ENCODE measurements at regions not wholly inside any gene's neighbourhood (a gene's known extent, or its start where the extent isn't known, plus 50 kb on each side); places are given as distances from the start of the nearest gene placed in this dataset.

GRCh38 chr11:19602891-19603290 is 109.7 kb upstream of the NAV2 start:
- no peak overlapping the region for H3K27ac ChIP-seq
- H3K9me3 ChIP-seq: no peaks in the 10 kb centered on the region
- H3K36me3 ChIP-seq (replicated peaks in 1 of 2; ENCODE audit: insufficient read depth in 1 of 2, low read depth in 2 of 2): no peaks in the 10 kb centered on the region
- WGBS, 2 donors: 72 to 77% methylated on average over 6 of the region's 6 CpGs
- DNase-seq: no peak
- TF ChIP-seq CTCF (IDR thresholded peaks at IDR 0.05) (no peak), POLR2A (IDR thresholded peaks at IDR 0.05) (no peak)
- H3K4me3 ChIP-seq: no peak overlapping the region
- no peaks in the 10 kb centered on the region for H3K27me3 ChIP-seq
- no peaks in the 10 kb centered on the region for H3K4me1 ChIP-seq
- no peak for ATAC-seq
- intact Hi-C loops (cut with DNase I): no loop called here

GRCh38 chr11:19602406-19602805 is 110.2 kb upstream of the NAV2 start:
- TF ChIP-seq CTCF (IDR thresholded peaks at IDR 0.05) (no peak), POLR2A (IDR thresholded peaks at IDR 0.05) (no peak)
- H3K27ac ChIP-seq: no peak overlapping the region
- ATAC-seq: no peak
- no peaks in the 10 kb centered on the region for H3K9me3 ChIP-seq
- H3K4me1 ChIP-seq: no peaks in the 10 kb centered on the region
- intact Hi-C loops (cut with DNase I): no loop called here
- 80 to 82% methylated on average over 6 of the region's 6 CpGs for WGBS, 2 donors
- H3K4me3 ChIP-seq: no peak overlapping the region
- no peaks in the 10 kb centered on the region for H3K27me3 ChIP-seq
- no peak for DNase-seq
- H3K36me3 ChIP-seq (replicated peaks in 1 of 2; ENCODE audit: insufficient read depth in 1 of 2, low read depth in 2 of 2): no peaks in the 10 kb centered on the region

- intact Hi-C loops (cut with DNase I): no loop called here
- H3K9me3 ChIP-seq: no peaks in the 10 kb centered on the region
- no peak overlapping the region for H3K4me3 ChIP-seq
- H3K27me3 ChIP-seq: no peaks in the 10 kb centered on the region
- ATAC-seq: no peak
- H3K36me3 ChIP-seq (replicated peaks in 1 of 2; ENCODE audit: insufficient read depth in 1 of 2, low read depth in 2 of 2): no peaks in the 10 kb centered on the region
- no peaks in the 10 kb centered on the region for H3K4me1 ChIP-seq
- no peak for DNase-seq
- 96% methylated on average over 2 of the region's 2 CpGs for WGBS, 2 donors
- no peak overlapping the region for H3K27ac ChIP-seq
- no peak for TF ChIP-seq POLR2A (IDR thresholded peaks at IDR 0.05)
Measured at GRCh38 chr11:19601235-19601634, 111.4 kb upstream of the NAV2 start.

DNA sequence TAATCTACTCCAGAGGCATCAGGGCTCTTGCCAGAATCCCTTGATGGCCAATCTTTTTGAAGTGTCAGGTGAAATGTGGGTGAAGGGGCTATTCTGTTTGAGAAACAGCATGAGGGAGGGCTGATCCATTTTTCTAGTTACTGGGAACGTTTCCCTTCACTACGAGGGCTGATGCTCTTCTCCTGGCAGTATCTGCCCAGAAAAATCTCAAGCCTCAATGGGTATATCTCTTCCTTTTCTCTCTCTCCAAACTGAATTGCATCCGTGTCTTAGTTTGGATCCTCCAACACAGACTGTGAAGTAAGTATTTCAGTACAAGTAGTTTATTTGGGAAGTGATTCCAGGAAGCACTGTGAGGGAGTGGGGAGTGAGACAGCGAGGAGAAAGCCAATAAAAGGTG is 113.0 kb upstream of the NAV2 start:
- Histone ChIP-seq H3K9me3 (no peaks in the 10 kb centered on the region), H3K4me3 (no peak overlapping the region), H3K27me3 (no peaks in the 10 kb centered on the region), H3K27ac (no peak overlapping the region), H3K36me3 (replicated peaks in 1 of 2; ENCODE audit: insufficient read depth in 1 of 2, low read depth in 2 of 2) (no peaks in the 10 kb centered on the region), H3K4me1 (no peaks in the 10 kb centered on the region)
- TF ChIP-seq CTCF (IDR thresholded peaks at IDR 0.05) (no peak), POLR2A (IDR thresholded peaks at IDR 0.05) (no peak)
- DNase-seq: no peak
- no peak for ATAC-seq
- intact Hi-C loops (cut with DNase I): no loop called here
- 73 to 75% methylated on average over 4 of the region's 4 CpGs for WGBS, 2 donors

- Histone ChIP-seq H3K4me3 (no peak overlapping the region), H3K9me3 (no peaks in the 10 kb centered on the region), H3K27me3 (no peaks in the 10 kb centered on the region), H3K27ac (no peak overlapping the region), H3K4me1 (no peaks in the 10 kb centered on the region), H3K36me3 (replicated peaks in 1 of 2; ENCODE audit: insufficient read depth in 1 of 2, low read depth in 2 of 2) (no peaks in the 10 kb centered on the region)
- ATAC-seq (no peak), DNase-seq (no peak)
- intact Hi-C loops (cut with DNase I): no loop called here
- WGBS, 2 donors: 61 to 78% methylated on average over 4 of the region's 4 CpGs
- TF ChIP-seq POLR2A (IDR thresholded peaks at IDR 0.05) (no peak), CTCF (IDR thresholded peaks at IDR 0.05) (no peak)
Measured at GRCh38 chr11:19598876-19599486, 113.7 kb upstream of the NAV2 start.
